GM10248 (cell line): ENCODE measurements at regions not wholly inside any gene's neighbourhood (a gene's known extent, or its start where the extent isn't known, plus 50 kb on each side); places are given as distances from the start of the nearest gene placed in this dataset.
A peak's percentile ranks its signal among the peaks of the same experiment; 100 is the strongest.

Source experiments
- CTCF ChIA-PET: fragments of 300-600 bp; sonication (Branson Sonifier 250); formaldehyde crosslinking; extraction: SDS; loops from one replicate; lab custom pipeline; 2021; ENCODE audit warnings: antibody characterized with exemption; lab: Yijun Ruan, JAX
- POLR2A ChIA-PET: fragments of 350-650 bp; sonication (Branson Sonifier 250); formaldehyde crosslinking; extraction: SDS; loops from one replicate; lab custom pipeline; 2020; ENCODE audit warnings: antibody characterized with exemption; lab: Yijun Ruan, JAX
- DNase-seq: peaks from one replicate; pipeline ENCODE4 v3.0.0; 2012; ENCODE audit errors: extremely low spot score
- CTCF ChIP-seq: IDR thresholded peaks from 2 replicates; pipeline ENCODE4 v1.5.1; 2012; ENCODE audit warnings: mild to moderate bottlenecking, low read depth; ENCODE audit errors: extremely low read depth, missing control alignments, control extremely low read depth

GRCh38 chr10:6657196-6657595, 77.1 kb upstream of the PRKCQ start:
- DNase-seq: no peak
- CTCF ChIA-PET: no interaction called here
- TF ChIP-seq CTCF: no peak
- POLR2A ChIA-PET: no interaction called here

GRCh38 chr10:6654571-6654970, 74.5 kb upstream of the PRKCQ start:
- DNase-seq: no peak
- no peak for TF ChIP-seq CTCF
- ChIA-PET CTCF (interaction anchor here (0.8 to 1.9 kb wide), 2 partner anchors 9 to 25 kb away, joined by 3 to 4 read pairs; no protein-coding TSS in a partner anchor), POLR2A (no interaction called here)

- TF ChIP-seq CTCF: no peak
- ChIA-PET CTCF (no interaction called here), POLR2A (no interaction called here)
- no peak for DNase-seq
Measured at GRCh38 chr10:6650586-6650985, 70.5 kb upstream of the PRKCQ start.

GRCh38 chr10:6649903-6650302, 69.8 kb upstream of the PRKCQ start:
- DNase-seq: no peak
- POLR2A ChIA-PET: no interaction called here
- CTCF ChIA-PET: interaction anchor here (0.9 kb wide), 1 partner anchor 205 kb away, joined by 3 read pairs; no protein-coding TSS in a partner anchor

GRCh38 chr10:6648894-6649720, 69.0 kb upstream of the PRKCQ start:
- CTCF ChIA-PET: interaction anchor here (0.9 to 2.5 kb wide), 3 partner anchors 11 to 204 kb away, joined by 3 to 15 read pairs (median 3); no protein-coding TSS in a partner anchor
- POLR2A ChIA-PET: no interaction called here
- TF ChIP-seq CTCF: no peak
- no peak for DNase-seq

More at GRCh38 chr10:6649903-6650302, 69.8 kb upstream of the PRKCQ start:
- TF ChIP-seq CTCF: no peak

GRCh38 chr10:6647811-6648526, 67.9 kb upstream of the PRKCQ start:
- DNase-seq: peak; percentile 59
- POLR2A ChIA-PET: no interaction called here
- CTCF ChIA-PET: interaction anchor here (1.0 to 2.5 kb wide), 5 partner anchors 10 to 237 kb away, joined by 3 to 15 read pairs (median 3); no protein-coding TSS in a partner anchor
- peak; percentile 54 for TF ChIP-seq CTCF
